ENCODE measurements at regions not wholly inside any gene's neighbourhood (a gene's known extent, or its start where the extent isn't known, plus 50 kb on each side); places are given as distances from the start of the nearest gene placed in this dataset.

- no peak for TF ChIP-seq CTCF (IDR thresholded peaks at IDR 0.05)
- TF ChIP-seq POLR2A (IDR thresholded peaks at IDR 0.05; ENCODE audit: low read length) = no peak
- no peak for TF ChIP-seq FOSL2 (IDR thresholded peaks at IDR 0.05)
- no peak for TF ChIP-seq FOSL2 (CRISPR knock-in tag; IDR thresholded peaks at IDR 0.05)
Observed at GRCh38 chr12:113684053-113684907, 212.6 kb upstream of the LHX5 start.
